SK-N-SH (cell line): ENCODE measurements at regions not wholly inside any gene's neighbourhood (a gene's known extent, or its start where the extent isn't known, plus 50 kb on each side); places are given as distances from the start of the nearest gene placed in this dataset.
"Not testable (repeated sequence)": the region's sequence is repeated elsewhere in the genome, so short reads cannot be mapped to it uniquely, and the experiment has no call there.

Experiments used
- CTCF ChIA-PET: fragments of 300-600, 350-600 bp; formaldehyde crosslinking; extraction: SDS; loops from one replicate; lab custom pipeline; 2021; lab: Yijun Ruan, JAX
- POLR2A ChIA-PET: fragments of 350-600 bp; sonication (Branson Sonifier 250); formaldehyde crosslinking; extraction: SDS; loops from one replicate; lab custom pipeline; 2020; ENCODE audit warnings: antibody characterized with exemption, inconsistent platforms; lab: Yijun Ruan, JAX
- DNase-seq: peaks from one replicate; pipeline ENCODE4 v3.0.0; 2012
- H2AFZ ChIP-seq: fragments of 200-600 bp; sonication (generic); 2 replicates; pipeline ENCODE4 v1.8.1; 2016; ENCODE audit warnings: antibody characterized with exemption, mild to moderate bottlenecking, low read depth
- H3F3A ChIP-seq: fragments of 200-600 bp; sonication (generic); replicated peaks from 2 replicates; pipeline ENCODE3; 2016; ENCODE audit warnings: antibody characterized with exemption, mild to moderate bottlenecking; ENCODE audit not compliant: insufficient read depth
- H3K27ac ChIP-seq, 2 experiments: fragments of 200-500 bp in 1 of 2; fragments of 200-600 bp in 1 of 2; sonication (Bioruptor generic) in 1 of 2; sonication (generic), shearing (Covaris generic) in 1 of 2; 2 replicates each; pipeline versions ENCODE4 v1.5.1 to v1.6.1; 2014 to 2016; ENCODE audit warnings: low read depth in 2 of 2, inconsistent platforms in 1 of 2, low read length in 1 of 2, mild to moderate bottlenecking in 1 of 2, mixed read lengths in 1 of 2
- H3K27me3 ChIP-seq: fragments of 200-600 bp; sonication (generic), shearing (Covaris generic); 2 replicates; pipeline ENCODE4 v1.6.1; 2016; ENCODE audit warnings: mixed run types; ENCODE audit not compliant: insufficient read depth
- H3K36me3 ChIP-seq, 2 experiments: fragments of 200-500 bp in 1 of 2; fragments of 200-600 bp in 1 of 2; sonication (Bioruptor generic) in 1 of 2; sonication (generic) in 1 of 2; replicated peaks in 1 of 2; 2 replicates each; pipeline versions ENCODE3 to v1.5.1; 2014 to 2016; ENCODE audit warnings: low read length in 1 of 2, mild to moderate bottlenecking in 1 of 2; ENCODE audit not compliant: insufficient read depth in 2 of 2, control insufficient read depth in 1 of 2
- H3K4me1 ChIP-seq, 2 experiments: fragments of 200-500 bp in 1 of 2; fragments of 200-600 bp in 1 of 2; sonication (Bioruptor generic) in 1 of 2; sonication (generic), shearing (Covaris generic) in 1 of 2; 2 replicates each; pipeline versions ENCODE4 v1.5.1 to v1.6.1; 2014 to 2016; ENCODE audit warnings: low read depth in 1 of 2, low read length in 1 of 2, mixed run types in 1 of 2; ENCODE audit not compliant: insufficient read depth in 2 of 2, control insufficient read depth in 1 of 2
- H3K4me2 ChIP-seq: fragments of 200-600 bp; sonication (generic), shearing (Covaris generic); 2 replicates; pipeline ENCODE4 v1.6.1; 2017; ENCODE audit warnings: mixed run types
- H3K4me3 ChIP-seq, 2 experiments: fragments of 200-500 bp in 1 of 2; fragments of 200-600 bp in 1 of 2; sonication (Bioruptor generic) in 1 of 2; sonication (generic), shearing (Covaris generic) in 1 of 2; 2 replicates each; pipeline versions ENCODE4 v1.5.1 to v1.8.1; 2014 to 2016; ENCODE audit warnings: low read depth in 2 of 2, inconsistent platforms in 1 of 2, low read length in 1 of 2, mild to moderate bottlenecking in 1 of 2, mixed read lengths in 1 of 2, moderate library complexity in 1 of 2
- H3K79me2 ChIP-seq: fragments of 200-600 bp; sonication (generic); 2 replicates; pipeline ENCODE4 v1.8.1; 2017; ENCODE audit warnings: mild to moderate bottlenecking; ENCODE audit not compliant: insufficient read depth
- H3K9ac ChIP-seq: fragments of 200-600 bp; sonication (generic); 2 replicates; pipeline ENCODE4 v1.6.1; 2017; ENCODE audit warnings: mixed run types
- H3K9me2 ChIP-seq: fragments of 200-600 bp; sonication (generic); 2 replicates; pipeline ENCODE4 v1.6.1; 2017; ENCODE audit warnings: mixed run types
- H3K9me3 ChIP-seq: fragments of 200-600 bp; sonication (generic); 2 replicates; pipeline ENCODE4 v1.6.1; 2017; ENCODE audit warnings: mixed run types, mild to moderate bottlenecking, moderate library complexity
- H4K20me1 ChIP-seq: fragments of 200-600 bp; sonication (generic); 2 replicates; pipeline ENCODE4 v1.6.1; 2017; ENCODE audit warnings: mild to moderate bottlenecking, mixed run types; ENCODE audit not compliant: insufficient read depth
- ELF1 ChIP-seq: IDR thresholded peaks from 2 replicates; pipeline ENCODE4 v1.4.0; 2012
- EP300 ChIP-seq, 2 experiments: IDR thresholded peaks; 2 replicates each; pipeline versions ENCODE4 v1.4.0 to v1.6.1; 2012; ENCODE audit warnings: borderline replicate concordance in 1 of 2, low read depth in 1 of 2, low read length in 1 of 2
- EZH2phosphoT487 ChIP-seq: fragments of 200-600 bp; sonication (generic); IDR thresholded peaks from 2 replicates; pipeline ENCODE4 v1.6.1; 2017; ENCODE audit warnings: low read depth, mixed run types, mild to moderate bottlenecking, antibody characterized with exemption, moderate library complexity, borderline replicate concordance
- FOSL2 ChIP-seq: IDR thresholded peaks from 2 replicates; pipeline ENCODE4 v1.4.0; 2012; ENCODE audit warnings: low read depth, mild to moderate bottlenecking, moderate library complexity, borderline replicate concordance
- FOXJ3 ChIP-seq: sonication (generic); formaldehyde crosslinking; IDR thresholded peaks from 2 replicates; pipeline ENCODE4 v1.5.1; 2020; ENCODE audit warnings: mild to moderate bottlenecking, missing genetic modification reagents
- FOXM1 ChIP-seq: IDR thresholded peaks from 2 replicates; pipeline ENCODE4 v1.4.0; 2012; ENCODE audit warnings: low read depth, mild to moderate bottlenecking
- PBX3 ChIP-seq: IDR thresholded peaks from 2 replicates; pipeline ENCODE4; 2012
- POLR2AphosphoS5 ChIP-seq: IDR thresholded peaks from 2 replicates; pipeline ENCODE4 v1.6.1; 2012; ENCODE audit warnings: low read depth, low read length
- RAD21 ChIP-seq: IDR thresholded peaks from 2 replicates; pipeline ENCODE4 v1.6.1; 2012; ENCODE audit warnings: mild to moderate bottlenecking, low read length
- RFX5 ChIP-seq: IDR thresholded peaks from 2 replicates; pipeline ENCODE4 v1.6.1; 2012; ENCODE audit warnings: mild to moderate bottlenecking, improper control_type of control experiment, low read length
- SIN3A ChIP-seq: IDR thresholded peaks from 2 replicates; pipeline ENCODE4 v1.6.1; 2012; ENCODE audit warnings: low read depth, mild to moderate bottlenecking, low read length, moderate library complexity, borderline replicate concordance
- TAF1 ChIP-seq: IDR thresholded peaks from 2 replicates; pipeline ENCODE4 v1.6.1; 2012; ENCODE audit warnings: low read depth, mild to moderate bottlenecking, low read length, moderate library complexity, borderline replicate concordance
- USF2 ChIP-seq: fragments of 150-350 bp; IDR thresholded peaks from 2 replicates; pipeline ENCODE4 v1.6.1; 2017; ENCODE audit warnings: antibody characterized with exemption, low read length, low read depth, borderline replicate concordance
- YY1 ChIP-seq: IDR thresholded peaks from 2 replicates; pipeline ENCODE4 v1.4.0; 2012; ENCODE audit warnings: low read depth, mild to moderate bottlenecking
- WGBS: methylation state at CpG from one replicate; pipeline ENCODE4 v1.1.6; 2017; ENCODE audit warnings: low lambda C conversion rate; 5-methylcytosine and 5-hydroxymethylcytosine counted together
- TF ChIP-seq, protein P1 (sequence below): fragments of 200-600 bp; sonication (generic); IDR thresholded peaks from 2 replicates; pipeline ENCODE4 v1.6.1; 2017; ENCODE audit warnings: antibody characterized with exemption, mild to moderate bottlenecking, moderate library complexity

DNA sequence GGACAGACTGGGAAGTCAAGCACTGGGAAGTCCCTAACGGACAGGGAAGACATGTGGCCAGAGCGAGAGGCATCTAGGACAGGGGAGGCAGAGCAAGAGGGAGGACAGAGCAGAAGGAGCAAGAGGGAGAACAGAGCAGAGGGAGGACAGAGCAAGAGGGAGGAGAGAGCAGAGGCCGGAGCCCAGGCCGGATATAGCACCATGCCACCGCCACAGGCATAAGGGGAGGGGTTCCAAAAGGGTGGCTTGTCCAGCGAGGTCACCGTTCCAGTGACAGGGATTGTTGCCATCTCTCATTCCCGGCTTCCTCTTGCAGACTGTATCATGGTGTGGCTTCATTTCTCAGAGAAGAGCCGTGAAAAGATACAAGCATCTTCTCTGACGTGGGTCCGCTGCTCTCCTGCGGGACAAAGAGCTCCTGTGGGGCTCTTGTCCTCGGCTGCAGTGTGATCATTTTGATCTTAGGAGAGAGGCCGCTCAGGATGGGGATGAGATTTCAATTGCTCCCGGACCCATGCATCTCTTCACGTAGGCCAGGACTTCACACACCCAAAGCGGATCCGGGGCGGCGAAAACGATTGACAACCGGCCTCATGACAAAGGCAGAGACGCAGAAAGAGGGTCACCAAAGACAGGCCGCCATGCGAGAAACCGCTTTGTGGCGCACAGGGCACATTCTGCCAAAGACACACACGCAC is 160.6 kb upstream of the ZNF337 start:
- H3K4me3 ChIP-seq, H2AFZ ChIP-seq, H3K4me2 ChIP-seq, H3K9ac ChIP-seq, POLR2A ChIA-PET, H3K79me2 ChIP-seq, H3K9me2 ChIP-seq, H3F3A ChIP-seq, H4K20me1 ChIP-seq, CTCF ChIA-PET, H3K27me3 ChIP-seq, DNase-seq, H3K9me3 ChIP-seq, H3K27ac ChIP-seq, H3K36me3 ChIP-seq: not testable (repeated sequence)
- WGBS: 92% methylated on average over 25 of the region's 28 CpGs
- peaks cover 0 to 23% of the 10 kb centered on the region in 2 experiments; a peak in 1 of 4 replicates for H3K4me1 ChIP-seq

DNA sequence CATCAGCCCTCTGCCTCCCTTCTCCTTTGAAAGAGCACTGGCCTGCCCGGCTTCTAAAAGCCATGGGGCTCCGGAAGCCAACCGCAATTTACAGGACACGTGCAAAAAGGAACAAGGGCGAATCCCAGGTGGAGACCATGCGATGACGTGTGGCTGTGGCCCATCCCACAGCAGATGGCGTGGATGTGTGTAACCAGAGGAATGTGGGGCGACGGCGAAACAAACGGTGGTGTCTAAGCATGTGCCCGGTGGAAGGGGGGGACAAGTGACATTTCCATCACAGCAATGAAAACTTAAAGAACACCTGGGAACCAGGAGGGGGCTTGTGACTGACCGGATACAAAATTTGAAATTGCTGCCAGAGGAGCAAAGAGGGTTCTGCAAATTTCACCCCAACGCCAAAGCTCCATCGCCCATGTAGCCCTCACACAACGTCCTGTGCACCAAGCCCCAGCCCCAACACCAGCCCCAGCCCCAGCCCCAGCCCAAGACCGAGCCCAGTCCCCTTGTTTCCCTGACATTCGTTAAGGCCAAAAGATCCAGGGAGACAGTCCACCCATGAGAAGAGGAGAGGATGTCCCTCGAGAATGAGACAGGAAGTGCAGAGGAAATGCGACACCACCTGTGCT is 159.7 kb upstream of the ZNF337 start:
- H3K4me3 ChIP-seq: no peak overlapping the region
- peaks cover 0 to 18% of the 10 kb centered on the region in 2 experiments; a peak in 1 of 4 replicates for H3K4me1 ChIP-seq
- CTCF ChIA-PET: no interaction called here
- no peaks in the 10 kb centered on the region for H3F3A ChIP-seq
- no peak for TF ChIP-seq POLR2AphosphoS5
- TF ChIP-seq PBX3: no peak
- TF ChIP-seq TAF1: no peak
- no peak for TF ChIP-seq RAD21
- TF ChIP-seq RFX5: no peak
- no peak for TF ChIP-seq ELF1
- TF ChIP-seq YY1: no peak
- no peak for TF ChIP-seq FOSL2
- TF ChIP-seq, protein P1, sequence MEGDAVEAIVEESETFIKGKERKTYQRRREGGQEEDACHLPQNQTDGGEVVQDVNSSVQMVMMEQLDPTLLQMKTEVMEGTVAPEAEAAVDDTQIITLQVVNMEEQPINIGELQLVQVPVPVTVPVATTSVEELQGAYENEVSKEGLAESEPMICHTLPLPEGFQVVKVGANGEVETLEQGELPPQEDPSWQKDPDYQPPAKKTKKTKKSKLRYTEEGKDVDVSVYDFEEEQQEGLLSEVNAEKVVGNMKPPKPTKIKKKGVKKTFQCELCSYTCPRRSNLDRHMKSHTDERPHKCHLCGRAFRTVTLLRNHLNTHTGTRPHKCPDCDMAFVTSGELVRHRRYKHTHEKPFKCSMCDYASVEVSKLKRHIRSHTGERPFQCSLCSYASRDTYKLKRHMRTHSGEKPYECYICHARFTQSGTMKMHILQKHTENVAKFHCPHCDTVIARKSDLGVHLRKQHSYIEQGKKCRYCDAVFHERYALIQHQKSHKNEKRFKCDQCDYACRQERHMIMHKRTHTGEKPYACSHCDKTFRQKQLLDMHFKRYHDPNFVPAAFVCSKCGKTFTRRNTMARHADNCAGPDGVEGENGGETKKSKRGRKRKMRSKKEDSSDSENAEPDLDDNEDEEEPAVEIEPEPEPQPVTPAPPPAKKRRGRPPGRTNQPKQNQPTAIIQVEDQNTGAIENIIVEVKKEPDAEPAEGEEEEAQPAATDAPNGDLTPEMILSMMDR: no peak
- no peak for TF ChIP-seq EZH2phosphoT487
- TF ChIP-seq USF2: no peak
- TF ChIP-seq SIN3A: no peak
- TF ChIP-seq EP300 (IDR thresholded peaks at IDR 0.05; ENCODE audit: borderline replicate concordance in 1 of 2, low read depth in 1 of 2, low read length in 1 of 2): no peak
- TF ChIP-seq FOXM1: no peak
- TF ChIP-seq FOXJ3 (CRISPR knock-in tag): no peak
- WGBS: 87% methylated on average over 21 of the region's 21 CpGs
- H3K9me2 ChIP-seq: no peaks in the 10 kb centered on the region
- H3K4me2 ChIP-seq: no peak overlapping the region
- H3K36me3 ChIP-seq: no peaks in the 10 kb centered on the region
- H3K9ac ChIP-seq: no peak overlapping the region
- no peak for DNase-seq
- peaks cover 6% of the 10 kb centered on the region; the same call in 1 of the 2 replicates for H3K27me3 ChIP-seq
- no peak overlapping the region for H3K27ac ChIP-seq
- H3K79me2 ChIP-seq: no peaks in the 10 kb centered on the region
- no peak overlapping the region for H2AFZ ChIP-seq
- POLR2A ChIA-PET: no interaction called here
- no peaks in the 10 kb centered on the region for H3K9me3 ChIP-seq
- H4K20me1 ChIP-seq: no peaks in the 10 kb centered on the region

DNA sequence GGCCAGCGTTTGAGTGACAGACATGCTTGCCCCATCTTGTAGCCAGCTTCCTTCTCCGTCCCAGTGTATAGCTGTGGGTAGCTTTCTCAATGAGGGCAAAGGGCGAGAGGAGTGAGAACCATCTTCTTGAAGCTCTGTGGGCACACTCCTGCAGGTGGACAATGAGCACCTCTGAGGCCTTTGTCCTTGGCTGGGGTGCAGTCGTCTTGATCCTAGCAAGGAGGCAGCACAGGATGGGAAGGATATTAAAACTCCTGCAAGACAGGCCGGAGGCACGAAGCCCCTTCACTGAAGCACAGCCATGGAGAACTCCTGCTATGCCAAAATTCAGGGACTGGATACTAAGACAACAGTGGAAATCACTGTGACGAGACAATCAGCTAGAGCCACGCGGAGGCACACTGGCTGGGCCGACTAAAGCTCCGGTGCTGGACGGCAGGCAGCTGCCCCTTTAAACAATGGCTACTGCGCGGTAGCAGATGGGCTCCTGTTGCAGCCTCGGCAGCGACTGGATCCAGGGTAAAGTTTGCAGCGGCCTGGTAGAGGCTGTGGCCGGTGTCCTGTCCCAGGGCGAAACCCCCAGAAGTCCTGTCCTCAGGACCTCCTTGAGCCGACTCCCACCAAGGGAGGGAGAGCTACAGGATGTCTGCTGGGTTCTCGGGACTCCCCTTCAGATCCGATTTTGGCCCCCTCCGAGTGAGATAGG is 159.0 kb upstream of the ZNF337 start:
- H3K9me2 ChIP-seq, H3K9ac ChIP-seq, H3K4me2 ChIP-seq, H4K20me1 ChIP-seq, CTCF ChIA-PET, H3K27me3 ChIP-seq, H3K9me3 ChIP-seq, DNase-seq, H3K79me2 ChIP-seq, H3K27ac ChIP-seq, POLR2A ChIA-PET, H3K4me3 ChIP-seq, H2AFZ ChIP-seq, H3F3A ChIP-seq, H3K36me3 ChIP-seq: not testable (repeated sequence)
- peaks cover 0 to 13% of the 10 kb centered on the region in 2 experiments; a peak in 1 of 4 replicates for H3K4me1 ChIP-seq
- WGBS: 75% methylated on average over 5 of the region's 23 CpGs
